Inflammatory macrophage (primary cell): ENCODE measurements at regions not wholly inside any gene's neighbourhood (a gene's known extent, or its start where the extent isn't known, plus 50 kb on each side); places are given as distances from the start of the nearest gene placed in this dataset.

Source experiments
- DNase-seq, 2 donors: peaks; one replicate each; pipeline ENCODE4 v3.0.0-alpha.2; 2020 to 2022

- DNase-seq: no peak
Measured at GRCh38 chr4:176383273-176384077, 63.7 kb downstream of the SPCS3 start.

GRCh38 chr4:176385601-176386000, 65.8 kb downstream of the SPCS3 start:
- no peak for DNase-seq

GRCh38 chr4:176387571-176387970, 67.8 kb downstream of the SPCS3 start:
- DNase-seq: no peak

GRCh38 chr4:176393306-176394013, 73.7 kb downstream of the SPCS3 start:
- no peak for DNase-seq

- no peak for DNase-seq
Measured at GRCh38 chr4:176400816-176401461, 81.2 kb downstream of the SPCS3 start.

GRCh38 chr4:176404621-176405020, 84.9 kb downstream of the SPCS3 start:
- no peak for DNase-seq

GRCh38 chr4:176406297-176406696, 86.5 kb downstream of the SPCS3 start:
- DNase-seq: no peak

GRCh38 chr4:176406736-176407135, 87.0 kb downstream of the SPCS3 start:
- no peak for DNase-seq

- no peak for DNase-seq
Measured at GRCh38 chr4:176409627-176410026, 89.9 kb downstream of the SPCS3 start.

- DNase-seq: no peak
Measured at GRCh38 chr4:176413171-176413570, 93.4 kb downstream of the SPCS3 start.

GRCh38 chr4:176422001-176422400, 102.2 kb downstream of the SPCS3 start:
- no peak for DNase-seq

- DNase-seq: no peak
Measured at GRCh38 chr4:176422511-176422910, 102.7 kb downstream of the SPCS3 start.

GRCh38 chr4:176425035-176425434, 105.3 kb downstream of the SPCS3 start:
- no peak for DNase-seq

GRCh38 chr4:176432811-176433540, 113.2 kb downstream of the SPCS3 start:
- DNase-seq: no peak

GRCh38 chr4:176433983-176434382, 114.2 kb downstream of the SPCS3 start:
- DNase-seq: no peak

GRCh38 chr4:176435901-176436292, 116.1 kb downstream of the SPCS3 start:
- DNase-seq: no peak

- DNase-seq: no peak
Measured at GRCh38 chr4:176436293-176436973, 116.7 kb downstream of the SPCS3 start.

GRCh38 chr4:176437756-176438155, 118.0 kb downstream of the SPCS3 start:
- no peak for DNase-seq

GRCh38 chr4:176438401-176438800, 118.6 kb downstream of the SPCS3 start:
- no peak for DNase-seq

GRCh38 chr4:176439611-176440010, 119.8 kb downstream of the SPCS3 start:
- no peak for DNase-seq

- no peak for DNase-seq
Measured at GRCh38 chr4:176440698-176441097, 120.9 kb downstream of the SPCS3 start.

GRCh38 chr4:176441594-176441993, 121.8 kb downstream of the SPCS3 start:
- DNase-seq: no peak
